Chondrocyte (in vitro differentiated cells): ENCODE measurements at regions not wholly inside any gene's neighbourhood (a gene's known extent, or its start where the extent isn't known, plus 50 kb on each side); places are given as distances from the start of the nearest gene placed in this dataset.

Experiments used
- DNase-seq: peaks from one replicate; pipeline ENCODE4 v3.0.0; 2021; ENCODE audit warnings: mixed read lengths, low spot score
- H3K27ac Mint-ChIP-seq: one replicate; pipeline ENCODE4 v1.8.0; 2021; ENCODE audit warnings: mild to moderate bottlenecking, moderate library complexity, mixed read lengths; ENCODE audit not compliant: unreplicated experiment
- H3K27me3 Mint-ChIP-seq: 2 replicates; pipeline ENCODE4 v1.8.0; 2021; ENCODE audit warnings: low read depth, mixed read lengths
- H3K36me3 Mint-ChIP-seq: 2 replicates; pipeline ENCODE4 v1.8.0; 2021; ENCODE audit warnings: low read depth, mixed read lengths
- H3K4me1 Mint-ChIP-seq: 2 replicates; pipeline ENCODE4 v1.8.0; 2021; ENCODE audit warnings: low read depth, mild to moderate bottlenecking, mixed read lengths
- H3K4me3 Mint-ChIP-seq: one replicate; pipeline ENCODE4 v1.8.0; 2021; ENCODE audit warnings: mild to moderate bottlenecking, moderate library complexity, mixed read lengths; ENCODE audit not compliant: unreplicated experiment
- H3K9me3 Mint-ChIP-seq: 2 replicates; pipeline ENCODE4 v1.8.0; 2021; ENCODE audit warnings: low read depth, mixed read lengths
- CTCF ChIP-seq: fragments of 200-600 bp; sonication (generic); IDR thresholded peaks from 2 replicates; pipeline ENCODE4 v1.5.0; 2021; ENCODE audit warnings: antibody characterized with exemption, mild to moderate bottlenecking, moderate library complexity

- Mint-ChIP-seq H3K27me3 (no peaks in the 10 kb centered on the region), H3K36me3 (no peaks in the 10 kb centered on the region), H3K4me3 (no peak overlapping the region), H3K9me3 (no peaks in the 10 kb centered on the region), H3K27ac (no peak overlapping the region), H3K4me1 (peaks cover 24% of the 10 kb centered on the region)
- TF ChIP-seq CTCF = no peak
- DNase-seq = no peak
Observed at GRCh38 chr6:108748055-108748454, 100.2 kb upstream of the ARMC2 start.

- DNase-seq = no peak
- Mint-ChIP-seq H3K27ac (no peak overlapping the region), H3K9me3 (no peaks in the 10 kb centered on the region), H3K4me3 (no peak overlapping the region), H3K4me1 (peaks cover 17% of the 10 kb centered on the region), H3K27me3 (no peaks in the 10 kb centered on the region), H3K36me3 (no peaks in the 10 kb centered on the region)
- TF ChIP-seq CTCF = no peak
Observed at GRCh38 chr6:108748959-108749358, 99.3 kb upstream of the ARMC2 start.

- no peak for DNase-seq
- H3K4me1 Mint-ChIP-seq = peaks cover 11% of the 10 kb centered on the region
- no peak overlapping the region for H3K4me3 Mint-ChIP-seq
Observed at GRCh38 chr6:108750801-108751200, 97.4 kb upstream of the ARMC2 start.

GRCh38 chr6:108751282-108751681, 96.9 kb upstream of the ARMC2 start:
- DNase-seq = no peak
- no peak for TF ChIP-seq CTCF
- H3K27me3 Mint-ChIP-seq = no peaks in the 10 kb centered on the region
- no peaks in the 10 kb centered on the region for H3K36me3 Mint-ChIP-seq
- H3K27ac Mint-ChIP-seq = no peak overlapping the region
- H3K9me3 Mint-ChIP-seq = no peaks in the 10 kb centered on the region
- H3K4me3 Mint-ChIP-seq = no peak overlapping the region
- peaks cover 14% of the 10 kb centered on the region for H3K4me1 Mint-ChIP-seq

More at GRCh38 chr6:108750801-108751200, 97.4 kb upstream of the ARMC2 start:
- no peak for TF ChIP-seq CTCF
- Mint-ChIP-seq H3K27ac (no peak overlapping the region), H3K36me3 (no peaks in the 10 kb centered on the region), H3K9me3 (no peaks in the 10 kb centered on the region), H3K27me3 (no peaks in the 10 kb centered on the region)

- Mint-ChIP-seq H3K27ac (no peak overlapping the region), H3K36me3 (no peaks in the 10 kb centered on the region), H3K9me3 (no peaks in the 10 kb centered on the region)
Observed at GRCh38 chr6:108751851-108752732, 96.1 kb upstream of the ARMC2 start.

More at GRCh38 chr6:108751851-108752732, 96.1 kb upstream of the ARMC2 start:
- no peaks in the 10 kb centered on the region for H3K27me3 Mint-ChIP-seq
- TF ChIP-seq CTCF = no peak
- H3K4me1 Mint-ChIP-seq = peaks cover 14% of the 10 kb centered on the region
- H3K4me3 Mint-ChIP-seq = no peak overlapping the region
- no peak for DNase-seq
